ENCODE measurements at regions not wholly inside any gene's neighbourhood (a gene's known extent, or its start where the extent isn't known, plus 50 kb on each side); places are given as distances from the start of the nearest gene placed in this dataset.

DNA sequence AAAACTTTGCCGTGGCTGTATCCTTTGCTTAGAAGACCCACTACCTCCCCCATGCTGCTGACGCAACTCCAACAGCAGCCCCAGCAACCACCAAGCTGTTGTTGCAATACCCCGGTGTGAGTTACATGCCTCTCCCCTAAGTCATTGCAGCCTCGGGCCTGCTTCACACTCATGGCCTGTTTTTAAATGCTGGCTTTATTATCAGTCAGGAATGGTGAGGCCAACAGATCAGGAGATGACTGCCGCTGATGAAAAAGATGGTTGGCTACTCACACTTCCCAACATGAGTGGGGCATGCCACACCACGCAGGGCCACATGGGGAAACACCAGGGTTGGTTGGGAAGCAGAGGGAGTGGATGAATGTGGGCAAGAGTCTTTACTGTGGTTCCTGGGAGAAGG is 171.5 kb upstream of the SYT13 start:
- DNase-seq, result no peak
- H3K9me3 Mint-ChIP-seq, result peaks cover 10% of the 10 kb centered on the region
- no peaks in the 10 kb centered on the region for H3K36me3 Mint-ChIP-seq (ENCODE audit: low read depth)
- TF ChIP-seq, protein P1, sequence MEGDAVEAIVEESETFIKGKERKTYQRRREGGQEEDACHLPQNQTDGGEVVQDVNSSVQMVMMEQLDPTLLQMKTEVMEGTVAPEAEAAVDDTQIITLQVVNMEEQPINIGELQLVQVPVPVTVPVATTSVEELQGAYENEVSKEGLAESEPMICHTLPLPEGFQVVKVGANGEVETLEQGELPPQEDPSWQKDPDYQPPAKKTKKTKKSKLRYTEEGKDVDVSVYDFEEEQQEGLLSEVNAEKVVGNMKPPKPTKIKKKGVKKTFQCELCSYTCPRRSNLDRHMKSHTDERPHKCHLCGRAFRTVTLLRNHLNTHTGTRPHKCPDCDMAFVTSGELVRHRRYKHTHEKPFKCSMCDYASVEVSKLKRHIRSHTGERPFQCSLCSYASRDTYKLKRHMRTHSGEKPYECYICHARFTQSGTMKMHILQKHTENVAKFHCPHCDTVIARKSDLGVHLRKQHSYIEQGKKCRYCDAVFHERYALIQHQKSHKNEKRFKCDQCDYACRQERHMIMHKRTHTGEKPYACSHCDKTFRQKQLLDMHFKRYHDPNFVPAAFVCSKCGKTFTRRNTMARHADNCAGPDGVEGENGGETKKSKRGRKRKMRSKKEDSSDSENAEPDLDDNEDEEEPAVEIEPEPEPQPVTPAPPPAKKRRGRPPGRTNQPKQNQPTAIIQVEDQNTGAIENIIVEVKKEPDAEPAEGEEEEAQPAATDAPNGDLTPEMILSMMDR (IDR thresholded peaks at IDR 0.05), result no peak
- H3K4me3 Mint-ChIP-seq, result no peak overlapping the region
- no peak overlapping the region for H3K27ac Mint-ChIP-seq
- H3K4me1 Mint-ChIP-seq, result peaks cover 4% of the 10 kb centered on the region
- peaks cover 19% of the 10 kb centered on the region for H3K27me3 Mint-ChIP-seq (ENCODE audit: low read depth, poor library complexity)

- H3K9me3 Mint-ChIP-seq, result peaks cover 10% of the 10 kb centered on the region
- no peak for DNase-seq
- no peaks in the 10 kb centered on the region for H3K4me1 Mint-ChIP-seq
- H3K36me3 Mint-ChIP-seq (ENCODE audit: low read depth), result no peaks in the 10 kb centered on the region
- H3K27me3 Mint-ChIP-seq (ENCODE audit: low read depth, poor library complexity), result peaks cover 19% of the 10 kb centered on the region
- H3K4me3 Mint-ChIP-seq, result no peak overlapping the region
- no peak overlapping the region for H3K27ac Mint-ChIP-seq
- TF ChIP-seq, protein P1 (IDR thresholded peaks at IDR 0.05), result no peak
Measured at GRCh38 chr11:45456686-45457085, 170.5 kb upstream of the SYT13 start.

- TF ChIP-seq, protein P1 (IDR thresholded peaks at IDR 0.05), result no peak
- Mint-ChIP-seq H3K27me3 (ENCODE audit: low read depth, poor library complexity) (peaks cover 19% of the 10 kb centered on the region), H3K4me3 (no peak overlapping the region), H3K9me3 (peaks cover 10% of the 10 kb centered on the region), H3K36me3 (ENCODE audit: low read depth) (no peaks in the 10 kb centered on the region), H3K27ac (no peak overlapping the region), H3K4me1 (no peaks in the 10 kb centered on the region)
- DNase-seq, result no peak
Measured at GRCh38 chr11:45455536-45455935, 169.4 kb upstream of the SYT13 start.

DNA sequence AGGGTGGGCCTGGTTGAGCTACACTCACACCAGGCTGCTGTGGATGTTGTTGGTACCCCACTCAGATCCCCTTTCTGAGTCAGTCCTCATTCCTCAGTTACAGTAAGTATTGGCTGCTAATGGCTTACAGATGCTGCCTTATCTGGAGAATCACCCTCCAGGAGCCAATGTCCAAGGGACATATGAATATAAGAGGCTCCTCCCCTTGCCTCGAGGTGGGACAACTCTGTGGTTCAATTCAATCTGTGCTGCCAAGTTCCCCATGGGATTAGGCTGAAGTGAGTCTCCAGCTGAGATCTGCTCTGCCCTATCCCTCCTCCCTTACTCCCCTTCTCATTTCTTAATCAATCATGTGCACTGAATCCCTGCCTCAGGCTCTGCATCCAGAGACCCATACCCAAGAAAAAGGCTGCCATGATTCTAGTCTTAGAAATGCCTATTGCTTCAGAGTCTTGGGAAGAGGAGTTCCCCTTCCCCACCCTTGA is 168.8 kb upstream of the SYT13 start:
- DNase-seq, result no peak
- no peak overlapping the region for H3K4me3 Mint-ChIP-seq
- H3K27ac Mint-ChIP-seq, result no peak overlapping the region
- peaks cover 10% of the 10 kb centered on the region for H3K9me3 Mint-ChIP-seq
- peaks cover 19% of the 10 kb centered on the region for H3K27me3 Mint-ChIP-seq (ENCODE audit: low read depth, poor library complexity)
- H3K36me3 Mint-ChIP-seq (ENCODE audit: low read depth), result no peaks in the 10 kb centered on the region
- H3K4me1 Mint-ChIP-seq, result no peaks in the 10 kb centered on the region
- TF ChIP-seq, protein P1 (IDR thresholded peaks at IDR 0.05), result no peak

GRCh38 chr11:45453721-45454120 is 167.6 kb upstream of the SYT13 start:
- H3K9me3 Mint-ChIP-seq, result peaks cover 10% of the 10 kb centered on the region
- H3K4me1 Mint-ChIP-seq, result peaks cover 8% of the 10 kb centered on the region
- H3K36me3 Mint-ChIP-seq (ENCODE audit: low read depth), result no peaks in the 10 kb centered on the region
- TF ChIP-seq, protein P1 (IDR thresholded peaks at IDR 0.05), result no peak
- DNase-seq, result no peak
- H3K27ac Mint-ChIP-seq, result no peak overlapping the region
- no peak overlapping the region for H3K4me3 Mint-ChIP-seq
- H3K27me3 Mint-ChIP-seq (ENCODE audit: low read depth, poor library complexity), result peaks cover 25% of the 10 kb centered on the region

DNA sequence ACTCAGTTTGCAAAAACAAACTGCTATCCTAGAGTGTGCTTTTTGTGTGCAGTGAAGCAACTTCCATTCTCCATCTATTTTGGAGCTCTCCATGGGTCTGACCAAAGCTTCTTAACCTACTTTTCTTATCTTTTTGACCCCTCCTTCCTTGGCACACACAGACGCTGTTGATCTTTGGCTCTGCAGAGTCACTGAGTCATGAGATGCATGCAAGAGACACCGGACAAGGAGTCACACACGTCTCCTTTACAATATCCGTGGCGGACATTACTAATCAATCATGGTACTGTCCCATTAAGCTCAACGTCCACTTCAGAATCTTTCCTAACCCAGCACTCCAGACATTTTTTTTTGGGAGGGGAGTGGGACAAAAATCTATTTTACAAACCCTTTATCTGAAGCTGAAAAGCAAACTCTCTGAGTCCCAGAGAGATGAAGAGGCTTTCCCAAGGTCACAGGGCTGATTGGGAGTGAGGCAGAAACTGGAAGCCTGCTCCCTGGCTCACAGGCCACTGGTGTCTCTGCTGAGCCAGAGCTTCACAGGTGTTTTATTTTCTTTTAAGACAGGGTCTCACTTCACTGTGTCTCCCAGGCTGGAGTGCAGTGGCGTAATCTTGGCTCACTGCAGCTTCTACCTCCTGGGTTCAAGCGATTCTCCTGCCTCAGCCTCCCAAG is 165.8 kb upstream of the SYT13 start:
- Mint-ChIP-seq H3K9me3 (peaks cover 10% of the 10 kb centered on the region), H3K4me1 (peaks cover 20% of the 10 kb centered on the region), H3K27ac (no peak overlapping the region)

More for the DNA sequence above, 165.8 kb upstream of the SYT13 start:
- Mint-ChIP-seq H3K4me3 (no peak overlapping the region), H3K36me3 (ENCODE audit: low read depth) (no peaks in the 10 kb centered on the region), H3K27me3 (ENCODE audit: low read depth, poor library complexity) (peaks cover 24% of the 10 kb centered on the region)
- TF ChIP-seq, protein P1 (IDR thresholded peaks at IDR 0.05), result no peak
- no peak for DNase-seq

All from nephron progenitor cell (in vitro differentiated cells).